DOHH2 (cell line): ENCODE measurements at regions not wholly inside any gene's neighbourhood (a gene's known extent, or its start where the extent isn't known, plus 50 kb on each side); places are given as distances from the start of the nearest gene placed in this dataset.

Experiments
- H3F3A ChIP-seq: fragments of 200-600 bp; sonication (generic), shearing (Covaris generic); 2 replicates; pipeline ENCODE4 v1.6.0; 2016; ENCODE audit warnings: antibody characterized with exemption, mild to moderate bottlenecking; ENCODE audit not compliant: control insufficient read depth, insufficient read depth
- H3K27ac ChIP-seq: fragments of 200-600 bp; sonication (generic); 2 replicates; pipeline ENCODE4 v1.5.1; 2014; ENCODE audit warnings: low read depth, mild to moderate bottlenecking, low read length, moderate library complexity
- H3K27me3 ChIP-seq: fragments of 200-600 bp; sonication (generic); 2 replicates; pipeline ENCODE4 v1.6.1; 2014; ENCODE audit warnings: mild to moderate bottlenecking, low read length, mixed read lengths; ENCODE audit not compliant: control insufficient read depth
- H3K36me3 ChIP-seq: fragments of 200-600 bp; sonication (generic); 2 replicates; pipeline ENCODE4 v1.6.1; 2014; ENCODE audit warnings: mild to moderate bottlenecking, low read length, moderate library complexity, mixed read lengths; ENCODE audit not compliant: control insufficient read depth
- H3K4me1 ChIP-seq: fragments of 200-600 bp; sonication (generic); 2 replicates; pipeline ENCODE4 v1.6.1; 2014; ENCODE audit warnings: mild to moderate bottlenecking, low read length, mixed read lengths; ENCODE audit not compliant: control insufficient read depth
- H3K4me2 ChIP-seq: fragments of 200-600 bp; sonication (generic); 2 replicates; pipeline ENCODE4 v1.6.0; 2014; ENCODE audit warnings: mild to moderate bottlenecking, low read length, moderate library complexity
- H3K4me3 ChIP-seq: fragments of 200-600 bp; sonication (generic); 2 replicates; pipeline ENCODE4 v1.5.1; 2014; ENCODE audit warnings: mild to moderate bottlenecking, low read length, mixed read lengths
- H3K79me2 ChIP-seq: fragments of 200-600 bp; sonication (generic); 2 replicates; pipeline ENCODE4 v1.6.1; 2014; ENCODE audit warnings: mild to moderate bottlenecking, low read length, mixed read lengths; ENCODE audit not compliant: control insufficient read depth
- H3K9me2 ChIP-seq: fragments of 200-600 bp; sonication (generic); replicated peaks from 2 replicates; pipeline ENCODE4 v1.6.1; 2014; ENCODE audit warnings: mild to moderate bottlenecking, low read length, mixed read lengths; ENCODE audit not compliant: control insufficient read depth
- H3K9me3 ChIP-seq: fragments of 200-600 bp; sonication (generic); 2 replicates; pipeline ENCODE4 v1.6.1; 2014; ENCODE audit warnings: antibody characterized with exemption, low read length, mixed read lengths; ENCODE audit not compliant: control insufficient read depth, insufficient read depth
- H4K20me1 ChIP-seq: fragments of 200-600 bp; sonication (generic); 2 replicates; pipeline ENCODE4 v1.6.0; 2014; ENCODE audit warnings: low read depth, mild to moderate bottlenecking, antibody characterized with exemption, low read length, moderate library complexity; ENCODE audit not compliant: control insufficient read depth, insufficient read depth
- CTCF ChIP-seq: fragments of 200-600 bp; sonication (generic); IDR thresholded peaks from one replicate; pipeline ENCODE4 v1.5.1; 2014; ENCODE audit warnings: antibody characterized with exemption, mild to moderate bottlenecking, low read depth, low read length; ENCODE audit not compliant: poor library complexity, severe bottlenecking
- EZH2phosphoT487 ChIP-seq: fragments of 200-600 bp; sonication (generic); IDR thresholded peaks from 2 replicates; pipeline ENCODE4 v1.6.1; 2017; ENCODE audit warnings: borderline replicate concordance, mild to moderate bottlenecking, antibody characterized with exemption, low read length, moderate library complexity, mixed read lengths

GRCh38 chr11:95593111-95593510 lies 196.5 kb downstream of the FAM76B start:
- Histone ChIP-seq H3K9me3 (no peaks in the 10 kb centered on the region), H3K4me1 (no peaks in the 10 kb centered on the region), H4K20me1 (no peaks in the 10 kb centered on the region), H3K27ac (no peak overlapping the region), H3K4me3 (no peak overlapping the region), H3K27me3 (no peaks in the 10 kb centered on the region), H3F3A (no peaks in the 10 kb centered on the region), H3K36me3 (no peaks in the 10 kb centered on the region), H3K79me2 (no peaks in the 10 kb centered on the region), H3K4me2 (no peak overlapping the region), H3K9me2 (no peaks in the 10 kb centered on the region; the same call in 1 of the 2 replicates)
- TF ChIP-seq EZH2phosphoT487 (no peak), CTCF (no peak)

GRCh38 chr11:95592471-95592870 lies 197.1 kb downstream of the FAM76B start:
- Histone ChIP-seq H3K9me2 (no peaks in the 10 kb centered on the region; the same call in 1 of the 2 replicates), H3K4me2 (no peak overlapping the region), H3K27ac (no peak overlapping the region), H3K79me2 (no peaks in the 10 kb centered on the region), H4K20me1 (no peaks in the 10 kb centered on the region), H3K9me3 (no peaks in the 10 kb centered on the region), H3K4me1 (no peaks in the 10 kb centered on the region), H3K4me3 (no peak overlapping the region), H3K27me3 (no peaks in the 10 kb centered on the region), H3F3A (no peaks in the 10 kb centered on the region), H3K36me3 (no peaks in the 10 kb centered on the region)
- no peak for TF ChIP-seq EZH2phosphoT487

GRCh38 chr11:95589893-95590612 lies 199.5 kb downstream of the FAM76B start:
- H4K20me1 ChIP-seq: no peaks in the 10 kb centered on the region
- H3F3A ChIP-seq: no peaks in the 10 kb centered on the region
- no peak overlapping the region for H3K4me3 ChIP-seq
- TF ChIP-seq CTCF (no peak), EZH2phosphoT487 (no peak)
- H3K9me2 ChIP-seq: no peaks in the 10 kb centered on the region; the same call in 1 of the 2 replicates
- H3K27me3 ChIP-seq: no peaks in the 10 kb centered on the region
- no peak overlapping the region for H3K27ac ChIP-seq
- no peaks in the 10 kb centered on the region for H3K36me3 ChIP-seq
- H3K9me3 ChIP-seq: no peaks in the 10 kb centered on the region
- H3K79me2 ChIP-seq: no peaks in the 10 kb centered on the region
- H3K4me1 ChIP-seq: 0 out of 2 replicates have a peak, but pooled peaks cover 1% of the 10 kb centered on the region
- no peak overlapping the region for H3K4me2 ChIP-seq

GRCh38 chr11:95588821-95589220 lies 200.8 kb downstream of the FAM76B start:
- no peaks in the 10 kb centered on the region for H3K9me3 ChIP-seq
- no peaks in the 10 kb centered on the region for H3K79me2 ChIP-seq
- no peaks in the 10 kb centered on the region for H3K36me3 ChIP-seq

More at GRCh38 chr11:95588821-95589220, 200.8 kb downstream of the FAM76B start:
- Histone ChIP-seq H3F3A (no peaks in the 10 kb centered on the region), H3K4me1 (peaks cover 9% of the 10 kb centered on the region), H3K4me2 (no peak overlapping the region), H3K27ac (no peak overlapping the region), H3K9me2 (no peaks in the 10 kb centered on the region; the same call in 1 of the 2 replicates), H3K4me3 (no peak overlapping the region), H4K20me1 (no peaks in the 10 kb centered on the region), H3K27me3 (no peaks in the 10 kb centered on the region)
- TF ChIP-seq CTCF (no peak), EZH2phosphoT487 (no peak)
